Coronary artery (tissue), 2 donors: ENCODE measurements at regions not wholly inside any gene's neighbourhood (a gene's known extent, or its start where the extent isn't known, plus 50 kb on each side); places are given as distances from the start of the nearest gene placed in this dataset.

Experiments
- DNase-seq: peaks from one replicate; pipeline ENCODE4 v3.0.0-alpha.2; 2017; ENCODE audit warnings: low spot score
- H3K27ac ChIP-seq, 2 donors: fragments of 200-600 bp; sonication (generic); one replicate each; pipeline ENCODE4 v1.5.1; 2016 to 2019
- H3K4me3 ChIP-seq: fragments of 200-600 bp; sonication (generic); 2 replicates; pipeline ENCODE4 v1.5.1; 2016; ENCODE audit warnings: mild to moderate bottlenecking, moderate library complexity
- CTCF ChIP-seq: fragments of 200-600 bp; sonication (generic); IDR thresholded peaks from one replicate; pipeline ENCODE4 v1.5.1; 2019; ENCODE audit warnings: antibody characterized with exemption

DNA sequence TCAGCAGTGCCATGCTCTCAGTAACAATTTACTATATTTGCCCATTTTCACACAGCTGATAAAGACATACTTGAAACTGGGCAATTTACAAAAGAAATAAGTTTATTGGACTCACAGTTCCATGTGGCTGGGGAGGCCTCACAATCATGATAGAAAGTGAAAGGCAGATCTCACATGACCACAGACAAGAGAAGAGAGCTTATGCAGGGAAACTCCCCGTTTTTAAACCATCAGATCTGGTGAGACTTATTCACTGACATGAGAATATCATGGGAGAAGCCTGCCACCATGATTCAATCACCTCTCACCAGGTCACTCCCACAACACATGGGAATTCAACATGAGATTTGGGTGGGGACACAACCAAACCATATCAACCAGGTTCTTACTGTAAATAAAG, 112.1 kb upstream of the C1orf87 start:
- H3K27ac ChIP-seq, result no peak overlapping the region
- no peak overlapping the region for H3K4me3 ChIP-seq
- DNase-seq, result no peak
- no peak for TF ChIP-seq CTCF

DNA sequence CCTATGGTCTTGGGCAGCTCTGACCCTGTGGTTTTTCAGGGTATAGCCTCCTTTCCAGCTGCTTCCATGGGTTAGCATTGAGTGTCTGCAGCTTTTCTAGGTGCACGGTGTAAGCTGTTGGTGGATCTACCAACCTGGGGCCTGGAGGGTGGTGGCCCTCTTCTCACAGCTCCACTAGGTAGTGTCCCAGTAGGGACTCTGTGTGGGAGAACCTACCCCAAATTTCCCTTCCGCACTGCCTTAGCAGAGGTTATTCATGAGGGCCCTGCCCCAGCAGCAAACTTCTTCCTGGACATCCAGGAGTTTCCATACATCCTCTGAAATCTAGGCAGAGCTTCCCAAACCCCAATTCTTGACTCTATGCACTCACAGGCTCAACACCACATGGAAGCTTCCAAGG, 111.0 kb upstream of the C1orf87 start:
- no peak overlapping the region for H3K27ac ChIP-seq
- no peak overlapping the region for H3K4me3 ChIP-seq
- DNase-seq, result no peak
- no peak for TF ChIP-seq CTCF

- no peak overlapping the region for H3K27ac ChIP-seq
- DNase-seq, result no peak
- H3K4me3 ChIP-seq, result no peak overlapping the region
- TF ChIP-seq CTCF, result no peak
Observed at GRCh38 chr1:60173729-60174505, 100.3 kb upstream of the C1orf87 start.

DNA sequence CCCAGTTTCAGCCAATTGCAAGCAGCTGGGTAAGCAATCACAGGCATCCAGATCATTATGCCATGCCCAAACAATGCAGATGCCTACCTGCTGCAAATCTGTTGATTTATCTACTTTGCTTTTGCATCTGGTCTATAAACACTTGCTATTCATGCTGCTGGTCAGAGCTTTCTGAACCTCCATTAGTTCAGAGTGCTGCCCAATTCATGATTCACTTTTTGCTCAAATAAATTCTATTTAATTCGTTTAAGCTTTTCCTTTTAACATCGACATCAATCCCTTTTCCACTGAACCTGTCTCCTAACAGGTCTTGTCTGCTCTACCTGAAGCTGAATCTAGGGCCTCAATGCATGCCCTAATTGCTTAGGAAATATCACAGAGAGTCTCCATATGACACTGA, 99.4 kb upstream of the C1orf87 start:
- no peak for DNase-seq
- H3K4me3 ChIP-seq, result no peak overlapping the region
- no peak overlapping the region for H3K27ac ChIP-seq
- TF ChIP-seq CTCF, result no peak

- Histone ChIP-seq H3K4me3 (no peak overlapping the region), H3K27ac (no peak overlapping the region)
- no peak for DNase-seq
- TF ChIP-seq CTCF, result no peak
Observed at GRCh38 chr1:60171801-60172200, 98.2 kb upstream of the C1orf87 start.

DNA sequence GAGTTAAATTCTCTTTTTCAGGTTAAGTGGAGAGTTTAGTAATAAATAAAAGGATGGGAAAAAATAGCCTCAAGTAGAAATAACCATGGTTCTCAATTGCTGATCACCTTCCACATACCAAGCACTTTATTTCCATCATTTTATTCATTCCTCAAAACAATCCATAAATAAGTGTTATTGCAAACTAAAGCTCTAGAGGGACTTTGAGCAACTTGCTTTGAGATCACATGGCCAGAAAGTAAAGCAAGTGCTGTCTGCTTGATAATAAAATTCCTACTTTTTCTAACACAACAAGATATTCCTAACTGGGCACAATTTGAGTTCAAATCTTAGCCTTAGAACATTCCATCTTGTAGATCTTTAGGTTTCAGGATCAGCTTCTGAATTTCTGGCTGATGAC, 97.1 kb upstream of the C1orf87 start:
- TF ChIP-seq CTCF, result no peak
- no peak overlapping the region for H3K27ac ChIP-seq
- no peak for DNase-seq
- no peak overlapping the region for H3K4me3 ChIP-seq

DNA sequence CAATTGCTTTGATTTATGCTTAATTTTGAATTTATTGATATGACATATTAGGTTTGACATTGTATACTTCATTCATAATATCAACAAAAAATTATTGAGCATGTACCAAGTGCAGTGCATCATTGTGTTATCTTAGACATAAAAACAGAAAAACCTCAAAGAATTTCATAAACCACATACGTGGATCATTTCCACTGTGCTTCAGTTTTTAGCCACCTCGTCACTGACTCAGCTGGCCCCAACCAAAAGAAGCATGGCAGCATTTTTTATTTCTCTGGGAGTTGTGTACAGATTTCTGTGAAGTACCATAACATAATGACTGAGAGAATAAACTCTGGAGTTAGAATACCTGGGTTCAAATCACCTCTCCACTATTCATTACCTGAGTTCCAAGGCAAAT, 95.6 kb upstream of the C1orf87 start:
- no peak overlapping the region for H3K4me3 ChIP-seq
- no peak for TF ChIP-seq CTCF
- no peak for DNase-seq
- H3K27ac ChIP-seq, result no peak overlapping the region
